ENCODE measurements at regions not wholly inside any gene's neighbourhood (a gene's known extent, or its start where the extent isn't known, plus 50 kb on each side); places are given as distances from the start of the nearest gene placed in this dataset.
"Not testable (repeated sequence)": the region's sequence is repeated elsewhere in the genome, so short reads cannot be mapped to it uniquely, and the experiment has no call there.

GRCh38 chr1:143652187-143652586, 319.6 kb downstream of the FAM72C start:
- no peaks in the 10 kb centered on the region for H3K27me3 ChIP-seq (ENCODE audit: insufficient read depth, low read length, poor library complexity)

DNA sequence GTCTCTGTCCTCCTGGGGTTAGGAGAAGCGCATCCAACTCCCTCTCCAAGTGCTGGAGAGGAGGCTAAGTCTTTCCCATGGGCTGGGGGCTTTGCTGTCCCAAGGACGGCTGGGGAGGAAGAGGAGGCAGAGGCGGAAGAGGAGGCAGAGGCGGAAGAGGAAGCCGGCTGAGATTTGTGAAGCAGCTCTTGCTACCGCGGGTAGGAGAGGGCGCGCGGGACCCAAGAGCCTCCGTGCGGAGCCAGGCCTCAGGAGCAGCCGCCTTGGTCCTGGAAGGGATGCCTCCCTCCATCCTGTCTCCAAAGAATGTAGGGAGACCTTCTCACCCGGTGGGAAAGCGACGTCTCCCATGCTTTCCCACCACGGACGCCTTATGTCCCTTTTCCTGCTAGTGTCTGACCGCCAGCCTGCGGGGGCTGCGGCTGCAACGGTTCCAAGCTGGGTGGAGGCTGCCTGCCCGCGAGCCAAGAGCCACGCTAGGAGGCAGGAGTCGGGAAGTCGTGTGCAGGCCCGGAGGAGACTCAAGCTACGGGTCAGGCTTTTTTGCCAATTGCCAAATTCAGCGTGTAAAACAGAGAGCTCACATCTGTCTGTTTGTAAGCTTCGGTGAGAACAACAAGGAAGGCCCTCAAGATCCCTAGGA, 320.3 kb downstream of the FAM72C start:
- no peak overlapping the region for H4K5ac ChIP-seq (ENCODE audit: low read length)
- H2AK5ac ChIP-seq (ENCODE audit: low read length) = no peak overlapping the region
- no peak overlapping the region for H3K4ac ChIP-seq (ENCODE audit: low read depth, low read length)
- H3K36me3 ChIP-seq (ENCODE audit: control insufficient read depth, insufficient read depth, low read length) = no peaks in the 10 kb centered on the region
- H4K8ac ChIP-seq (ENCODE audit: low read depth, low read length) = no peak overlapping the region
- no peak overlapping the region for H3K27ac ChIP-seq (ENCODE audit: low read depth, low read length)
- H3K4me2 ChIP-seq (ENCODE audit: low read length) = no peak overlapping the region
- DNase-seq = no peak
- no peaks in the 10 kb centered on the region for H3K79me2 ChIP-seq (ENCODE audit: control insufficient read depth, insufficient read depth, low read length)
- H2BK15ac ChIP-seq (replicated peaks; ENCODE audit: low read depth) = no peak overlapping the region
- no peak overlapping the region for H2BK120ac ChIP-seq (ENCODE audit: low read depth, low read length)
- H3K56ac ChIP-seq (ENCODE audit: low read length) = no peak overlapping the region
- no peak overlapping the region for H3K18ac ChIP-seq (ENCODE audit: low read length)
- H2BK5ac ChIP-seq (ENCODE audit: low read length) = no peak overlapping the region
- H3K9ac ChIP-seq (ENCODE audit: low read length) = no peak overlapping the region
- no peaks in the 10 kb centered on the region for H3K27me3 ChIP-seq (ENCODE audit: insufficient read depth, low read length, poor library complexity)
- no peak overlapping the region for H3K4me3 ChIP-seq (ENCODE audit: low read length)
- WGBS (ENCODE audit: extremely low coverage, insufficient coverage, low lambda C conversion rate) = no CpG with 5 or more reads among the region's 31 CpGs
- no peak overlapping the region for H3K23ac ChIP-seq (ENCODE audit: low read length)
- H3K79me1 ChIP-seq (ENCODE audit: low read length) = no peaks in the 10 kb centered on the region
- H3K4me1 ChIP-seq (ENCODE audit: control insufficient read depth, low read depth, low read length) = no peaks in the 10 kb centered on the region

More at GRCh38 chr1:143652187-143652586, 319.6 kb downstream of the FAM72C start:
- Histone ChIP-seq H3K36me3 (ENCODE audit: control insufficient read depth, insufficient read depth, low read length) (no peaks in the 10 kb centered on the region), H3K27ac (ENCODE audit: low read depth, low read length) (no peak overlapping the region), H3K56ac (ENCODE audit: low read length) (no peak overlapping the region), H3K9ac (ENCODE audit: low read length) (no peak overlapping the region), H3K4me2 (ENCODE audit: low read length) (no peak overlapping the region), H3K4me3 (ENCODE audit: low read length) (no peak overlapping the region), H3K18ac (ENCODE audit: low read length) (no peak overlapping the region), H2BK15ac (replicated peaks; ENCODE audit: low read depth) (no peak overlapping the region), H2BK5ac (ENCODE audit: low read length) (no peak overlapping the region), H3K4me1 (ENCODE audit: control insufficient read depth, low read depth, low read length) (no peaks in the 10 kb centered on the region), H3K4ac (ENCODE audit: low read depth, low read length) (no peak overlapping the region), H2BK120ac (ENCODE audit: low read depth, low read length) (no peak overlapping the region), H3K79me2 (ENCODE audit: control insufficient read depth, insufficient read depth, low read length) (no peaks in the 10 kb centered on the region), H4K8ac (ENCODE audit: low read depth, low read length) (no peak overlapping the region), H3K23ac (ENCODE audit: low read length) (no peak overlapping the region), H2AK5ac (ENCODE audit: low read length) (no peak overlapping the region), H3K79me1 (ENCODE audit: low read length) (no peaks in the 10 kb centered on the region), H4K5ac (ENCODE audit: low read length) (no peak overlapping the region)
- no peak for DNase-seq
- WGBS (ENCODE audit: extremely low coverage, insufficient coverage, low lambda C conversion rate) = no CpG with 5 or more reads among the region's 22 CpGs

DNA sequence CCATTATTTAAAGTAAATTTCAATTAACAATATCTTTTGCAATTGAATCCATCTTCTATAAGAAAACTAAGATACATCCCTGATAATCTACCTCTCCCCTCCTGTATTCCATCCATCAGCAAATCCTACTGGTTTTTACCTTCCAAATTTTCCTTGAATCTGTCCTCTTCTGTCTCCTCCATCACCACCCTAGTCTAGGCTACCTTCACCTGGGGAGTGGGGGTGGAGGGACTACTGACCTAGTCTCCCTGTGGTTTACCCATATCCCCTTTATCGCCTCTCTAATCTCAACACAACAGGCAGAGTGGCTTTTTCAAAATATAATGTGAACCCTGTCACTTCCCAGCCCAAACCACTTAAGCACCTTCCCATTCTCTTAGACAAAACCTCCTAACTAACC, 327.8 kb downstream of the FAM72C start:
- WGBS (ENCODE audit: extremely low coverage, insufficient coverage, low lambda C conversion rate) = no CpG with 5 or more reads among the region's 1 CpG
- H3K23ac ChIP-seq (ENCODE audit: low read length); H3K9ac ChIP-seq (ENCODE audit: low read length); H3K18ac ChIP-seq (ENCODE audit: low read length); H3K27ac ChIP-seq (ENCODE audit: low read depth, low read length); H3K79me1 ChIP-seq (ENCODE audit: low read length); DNase-seq; H3K27me3 ChIP-seq (ENCODE audit: insufficient read depth, low read length, poor library complexity); H2BK120ac ChIP-seq (ENCODE audit: low read depth, low read length); H3K4me1 ChIP-seq (ENCODE audit: control insufficient read depth, low read depth, low read length); H4K8ac ChIP-seq (ENCODE audit: low read depth, low read length); H3K36me3 ChIP-seq (ENCODE audit: control insufficient read depth, insufficient read depth, low read length); H3K4me3 ChIP-seq (ENCODE audit: low read length); H3K56ac ChIP-seq (ENCODE audit: low read length); H3K4ac ChIP-seq (ENCODE audit: low read depth, low read length); H2AK5ac ChIP-seq (ENCODE audit: low read length); H4K5ac ChIP-seq (ENCODE audit: low read length); H2BK5ac ChIP-seq (ENCODE audit: low read length); H3K4me2 ChIP-seq (ENCODE audit: low read length); H2BK15ac ChIP-seq (replicated peaks; ENCODE audit: low read depth); H3K79me2 ChIP-seq (ENCODE audit: control insufficient read depth, insufficient read depth, low read length): not testable (repeated sequence)

- Histone ChIP-seq H3K4me3 (ENCODE audit: low read length) (no peak overlapping the region), H2BK15ac (replicated peaks; ENCODE audit: low read depth) (no peak overlapping the region)
These were observed 328.5 kb downstream of the FAM72C start for GRCh38 chr1:143643148-143643885.

GRCh38 chr1:143625886-143626285, 345.9 kb downstream of the FAM72C start:
- H3K56ac ChIP-seq (ENCODE audit: low read length) = no peak overlapping the region
- whole genome bisulfite sequencing (ENCODE audit: extremely low coverage, insufficient coverage, low lambda C conversion rate) = no CpG with 5 or more reads among the region's 2 CpGs

More at GRCh38 chr1:143643148-143643885, 328.5 kb downstream of the FAM72C start:
- Histone ChIP-seq H2AK5ac (ENCODE audit: low read length) (no peak overlapping the region), H3K27me3 (ENCODE audit: insufficient read depth, low read length, poor library complexity) (no peaks in the 10 kb centered on the region), H3K9ac (ENCODE audit: low read length) (no peak overlapping the region), H4K5ac (ENCODE audit: low read length) (no peak overlapping the region), H3K36me3 (ENCODE audit: control insufficient read depth, insufficient read depth, low read length) (no peaks in the 10 kb centered on the region), H3K4ac (ENCODE audit: low read depth, low read length) (no peak overlapping the region), H2BK5ac (ENCODE audit: low read length) (no peak overlapping the region), H3K4me1 (ENCODE audit: control insufficient read depth, low read depth, low read length) (no peaks in the 10 kb centered on the region), H2BK120ac (ENCODE audit: low read depth, low read length) (no peak overlapping the region), H3K27ac (ENCODE audit: low read depth, low read length) (no peak overlapping the region), H3K4me2 (ENCODE audit: low read length) (no peak overlapping the region), H3K79me2 (ENCODE audit: control insufficient read depth, insufficient read depth, low read length) (no peaks in the 10 kb centered on the region), H3K18ac (ENCODE audit: low read length) (no peak overlapping the region), H3K56ac (ENCODE audit: low read length) (no peak overlapping the region), H3K79me1 (ENCODE audit: low read length) (no peaks in the 10 kb centered on the region), H3K23ac (ENCODE audit: low read length) (no peak overlapping the region), H4K8ac (ENCODE audit: low read depth, low read length) (no peak overlapping the region)
- WGBS (ENCODE audit: extremely low coverage, insufficient coverage, low lambda C conversion rate) = no CpG with 5 or more reads among the region's 56 CpGs
- peak; percentile 18 for DNase-seq

More at GRCh38 chr1:143625886-143626285, 345.9 kb downstream of the FAM72C start:
- Histone ChIP-seq H3K4ac (ENCODE audit: low read depth, low read length) (no peak overlapping the region), H3K79me2 (ENCODE audit: control insufficient read depth, insufficient read depth, low read length) (no peaks in the 10 kb centered on the region), H3K23ac (ENCODE audit: low read length) (no peak overlapping the region), H3K79me1 (ENCODE audit: low read length) (no peaks in the 10 kb centered on the region), H2AK5ac (ENCODE audit: low read length) (no peak overlapping the region), H3K4me1 (ENCODE audit: control insufficient read depth, low read depth, low read length) (no peaks in the 10 kb centered on the region), H2BK5ac (ENCODE audit: low read length) (no peak overlapping the region), H3K18ac (ENCODE audit: low read length) (no peak overlapping the region), H3K27me3 (ENCODE audit: insufficient read depth, low read length, poor library complexity) (no peaks in the 10 kb centered on the region), H4K8ac (ENCODE audit: low read depth, low read length) (no peak overlapping the region), H4K5ac (ENCODE audit: low read length) (no peak overlapping the region), H3K27ac (ENCODE audit: low read depth, low read length) (no peak overlapping the region), H2BK15ac (replicated peaks; ENCODE audit: low read depth) (no peak overlapping the region), H2BK120ac (ENCODE audit: low read depth, low read length) (no peak overlapping the region), H3K4me2 (ENCODE audit: low read length) (no peak overlapping the region), H3K36me3 (ENCODE audit: control insufficient read depth, insufficient read depth, low read length) (no peaks in the 10 kb centered on the region), H3K4me3 (ENCODE audit: low read length) (no peak overlapping the region), H3K9ac (ENCODE audit: low read length) (no peak overlapping the region)
- no peak for DNase-seq

All from mesendoderm (in vitro differentiated cells).